Loucy (cell line): ENCODE measurements at regions not wholly inside any gene's neighbourhood (a gene's known extent, or its start where the extent isn't known, plus 50 kb on each side); places are given as distances from the start of the nearest gene placed in this dataset.

Experiments used
- H2AFZ ChIP-seq: fragments of 200-600 bp; sonication (generic); 2 replicates; pipeline ENCODE4 v1.6.0; 2016; ENCODE audit warnings: antibody characterized with exemption, mild to moderate bottlenecking, low read length, moderate library complexity
- H3F3A ChIP-seq: fragments of 200-600 bp; 2 replicates; pipeline ENCODE4 v1.6.0; 2016; ENCODE audit warnings: antibody characterized with exemption, low read depth, mild to moderate bottlenecking
- H3K27me3 ChIP-seq: fragments of 200-600 bp; sonication (generic); 2 replicates; pipeline ENCODE4 v1.6.1; 2014; ENCODE audit warnings: low read length, mild to moderate bottlenecking; ENCODE audit not compliant: insufficient read depth, poor library complexity, severe bottlenecking
- H3K36me3 ChIP-seq: fragments of 200-600 bp; sonication (generic); 2 replicates; pipeline ENCODE4 v1.6.1; 2016; ENCODE audit warnings: low read length; ENCODE audit not compliant: insufficient read depth
- H3K4me1 ChIP-seq: fragments of 200-600 bp; sonication (generic); 2 replicates; pipeline ENCODE4 v1.5.1; 2014; ENCODE audit warnings: low read length, mild to moderate bottlenecking; ENCODE audit not compliant: insufficient read depth, poor library complexity, severe bottlenecking
- H3K4me2 ChIP-seq: fragments of 200-600 bp; sonication (generic); 2 replicates; pipeline ENCODE4 v1.6.0; 2014; ENCODE audit warnings: antibody characterized with exemption, low read length, low read depth, mild to moderate bottlenecking; ENCODE audit not compliant: poor library complexity, severe bottlenecking
- H3K4me3 ChIP-seq: fragments of 200-600 bp; sonication (generic); 2 replicates; pipeline ENCODE4 v1.5.1; 2014; ENCODE audit warnings: low read length, mild to moderate bottlenecking, mixed read lengths; ENCODE audit not compliant: poor library complexity, severe bottlenecking
- H3K79me2 ChIP-seq: fragments of 200-600 bp; sonication (generic); 2 replicates; pipeline ENCODE4 v1.6.1; 2014; ENCODE audit warnings: low read length; ENCODE audit not compliant: insufficient read depth
- H3K9ac ChIP-seq: fragments of 200-600 bp; sonication (generic); 2 replicates; pipeline ENCODE4 v1.6.0; 2014; ENCODE audit warnings: mild to moderate bottlenecking, low read depth, low read length, moderate library complexity; ENCODE audit not compliant: poor library complexity, severe bottlenecking
- H3K9me2 ChIP-seq: fragments of 200-600 bp; sonication (generic); replicated peaks from 2 replicates; pipeline ENCODE4 v1.6.1; 2016; ENCODE audit warnings: low read depth, low read length, mixed read lengths
- H3K9me3 ChIP-seq: fragments of 200-600 bp; sonication (generic); 2 replicates; pipeline ENCODE4 v1.6.1; 2014; ENCODE audit warnings: mild to moderate bottlenecking, antibody characterized with exemption, low read length, low read depth; ENCODE audit not compliant: insufficient read depth
- H4K20me1 ChIP-seq: fragments of 200-600 bp; sonication (generic); 2 replicates; pipeline ENCODE4 v1.6.0; 2014; ENCODE audit warnings: antibody characterized with exemption, low read length, mild to moderate bottlenecking; ENCODE audit not compliant: insufficient read depth, poor library complexity, severe bottlenecking
- EZH2phosphoT487 ChIP-seq: fragments of 200-600 bp; IDR thresholded peaks from 2 replicates; pipeline ENCODE4 v1.6.1; 2018; ENCODE audit warnings: antibody characterized with exemption, mild to moderate bottlenecking, moderate library complexity, borderline replicate concordance
- TF ChIP-seq, protein P1 (sequence below): fragments of 200-600 bp; sonication (generic); conservative IDR thresholded peaks from 2 replicates; pipeline ENCODE4 v1.5.1; 2014; ENCODE audit warnings: mild to moderate bottlenecking, antibody characterized with exemption, low read length

DNA sequence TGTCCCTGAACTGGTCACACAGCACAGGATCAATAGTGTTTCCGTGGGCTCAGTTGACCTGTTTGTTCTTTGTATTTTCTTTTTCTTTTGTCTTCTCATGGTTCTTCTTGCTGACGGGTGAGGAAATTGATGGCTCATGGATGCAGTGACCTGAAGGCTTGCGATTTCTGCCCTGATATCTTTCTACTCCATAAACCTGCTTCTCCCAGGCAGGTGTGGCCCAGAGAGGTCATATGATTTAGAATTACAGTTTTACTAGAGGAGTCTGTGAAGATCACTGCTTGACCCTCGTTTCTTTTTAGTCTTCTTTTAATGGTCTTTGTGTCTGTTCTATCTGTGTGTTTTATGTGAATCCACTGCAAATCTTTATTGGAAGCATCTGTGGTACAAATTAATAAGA, 195.1 kb upstream of the KLF6 start:
- H3K4me1 ChIP-seq = no peaks in the 10 kb centered on the region
- H3K79me2 ChIP-seq = no peaks in the 10 kb centered on the region
- no peak overlapping the region for H3K4me3 ChIP-seq
- TF ChIP-seq, protein P1, sequence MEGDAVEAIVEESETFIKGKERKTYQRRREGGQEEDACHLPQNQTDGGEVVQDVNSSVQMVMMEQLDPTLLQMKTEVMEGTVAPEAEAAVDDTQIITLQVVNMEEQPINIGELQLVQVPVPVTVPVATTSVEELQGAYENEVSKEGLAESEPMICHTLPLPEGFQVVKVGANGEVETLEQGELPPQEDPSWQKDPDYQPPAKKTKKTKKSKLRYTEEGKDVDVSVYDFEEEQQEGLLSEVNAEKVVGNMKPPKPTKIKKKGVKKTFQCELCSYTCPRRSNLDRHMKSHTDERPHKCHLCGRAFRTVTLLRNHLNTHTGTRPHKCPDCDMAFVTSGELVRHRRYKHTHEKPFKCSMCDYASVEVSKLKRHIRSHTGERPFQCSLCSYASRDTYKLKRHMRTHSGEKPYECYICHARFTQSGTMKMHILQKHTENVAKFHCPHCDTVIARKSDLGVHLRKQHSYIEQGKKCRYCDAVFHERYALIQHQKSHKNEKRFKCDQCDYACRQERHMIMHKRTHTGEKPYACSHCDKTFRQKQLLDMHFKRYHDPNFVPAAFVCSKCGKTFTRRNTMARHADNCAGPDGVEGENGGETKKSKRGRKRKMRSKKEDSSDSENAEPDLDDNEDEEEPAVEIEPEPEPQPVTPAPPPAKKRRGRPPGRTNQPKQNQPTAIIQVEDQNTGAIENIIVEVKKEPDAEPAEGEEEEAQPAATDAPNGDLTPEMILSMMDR = no peak
- TF ChIP-seq EZH2phosphoT487 = no peak
- no peaks in the 10 kb centered on the region for H3K9me3 ChIP-seq
- no peaks in the 10 kb centered on the region for H4K20me1 ChIP-seq
- no peaks in the 10 kb centered on the region for H3F3A ChIP-seq
- no peak overlapping the region for H3K4me2 ChIP-seq
- H3K27me3 ChIP-seq = no peaks in the 10 kb centered on the region
- no peak overlapping the region for H2AFZ ChIP-seq
- H3K36me3 ChIP-seq = no peaks in the 10 kb centered on the region
- no peak overlapping the region for H3K9ac ChIP-seq
- no peaks in the 10 kb centered on the region for H3K9me2 ChIP-seq

DNA sequence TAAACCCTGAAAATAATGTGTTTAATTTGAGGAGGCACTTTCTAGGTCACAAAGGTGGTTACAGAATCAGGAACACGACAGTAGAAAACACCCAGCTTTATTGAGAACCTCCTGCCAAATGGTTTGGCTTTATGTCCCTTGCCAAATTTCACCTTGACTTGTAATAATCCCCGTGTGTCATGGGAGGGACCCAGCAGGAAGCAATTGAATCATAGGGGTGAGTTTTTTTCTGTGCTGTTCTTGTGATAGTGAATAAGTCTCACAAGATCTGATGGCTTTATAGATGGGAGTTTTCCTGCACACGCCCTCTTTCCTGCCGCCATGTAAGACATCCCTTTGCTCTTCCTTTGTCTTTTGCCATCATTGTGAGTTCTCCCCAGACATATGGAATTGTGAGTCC, 193.8 kb upstream of the KLF6 start:
- Histone ChIP-seq H3K4me2 (no peak overlapping the region), H3K4me1 (no peaks in the 10 kb centered on the region), H3K79me2 (no peaks in the 10 kb centered on the region), H4K20me1 (no peaks in the 10 kb centered on the region), H3K9me3 (no peaks in the 10 kb centered on the region), H3F3A (no peaks in the 10 kb centered on the region), H2AFZ (no peak overlapping the region), H3K9ac (no peak overlapping the region), H3K4me3 (no peak overlapping the region), H3K36me3 (no peaks in the 10 kb centered on the region), H3K9me2 (no peaks in the 10 kb centered on the region), H3K27me3 (no peaks in the 10 kb centered on the region)
- TF ChIP-seq, protein P1 = no peak
- no peak for TF ChIP-seq EZH2phosphoT487

DNA sequence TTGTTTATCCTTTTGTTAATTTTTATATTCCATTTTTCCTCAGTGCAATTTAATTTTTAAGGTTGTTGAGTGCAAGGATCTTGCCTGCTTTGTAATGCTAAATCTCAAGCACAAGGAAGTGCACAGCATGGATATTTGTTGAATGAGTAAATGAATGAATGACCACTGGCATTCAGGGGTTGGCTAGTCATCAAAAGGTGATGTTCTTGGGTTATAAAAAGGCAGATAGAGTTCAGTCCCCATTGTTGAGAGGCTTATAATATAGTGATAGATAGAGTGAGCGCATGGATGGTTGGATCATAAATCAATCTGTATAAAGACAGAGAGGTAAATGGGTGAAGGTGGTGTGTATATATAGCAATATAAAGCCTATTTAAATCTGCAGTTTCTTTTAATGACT, 193.2 kb upstream of the KLF6 start:
- Histone ChIP-seq H3K27me3 (no peaks in the 10 kb centered on the region), H3K4me2 (no peak overlapping the region)

More for the DNA sequence above, 193.2 kb upstream of the KLF6 start:
- Histone ChIP-seq H3K9ac (no peak overlapping the region), H4K20me1 (no peaks in the 10 kb centered on the region), H3F3A (no peaks in the 10 kb centered on the region), H3K9me3 (no peaks in the 10 kb centered on the region), H3K4me3 (no peak overlapping the region), H2AFZ (no peak overlapping the region), H3K36me3 (no peaks in the 10 kb centered on the region), H3K9me2 (no peaks in the 10 kb centered on the region), H3K79me2 (no peaks in the 10 kb centered on the region), H3K4me1 (no peaks in the 10 kb centered on the region)
- TF ChIP-seq, protein P1 = no peak
- no peak for TF ChIP-seq EZH2phosphoT487
